Smooth muscle cell (in vitro differentiated cells): ENCODE measurements at regions not wholly inside any gene's neighbourhood (a gene's known extent, or its start where the extent isn't known, plus 50 kb on each side); places are given as distances from the start of the nearest gene placed in this dataset.

Experiments used
- DNase-seq: peaks from one replicate; lab custom pipeline; 2025; ENCODE audit not compliant: unreplicated experiment; lab: John Stamatoyannopoulos, UW
- H2AFZ ChIP-seq: fragments of 200-600 bp; sonication (generic); 2 replicates; pipeline ENCODE4 v1.6.0; 2016; ENCODE audit warnings: antibody characterized with exemption, low read depth, mild to moderate bottlenecking
- H3F3A ChIP-seq: fragments of 200-600 bp; sonication (generic); 2 replicates; pipeline ENCODE4 v1.6.0; 2017; ENCODE audit warnings: antibody characterized with exemption, low read depth
- H3K27ac ChIP-seq: fragments of 200-600 bp; sonication (generic); 2 replicates; pipeline ENCODE4 v1.5.1; 2016; ENCODE audit warnings: low read depth, mild to moderate bottlenecking
- H3K27me3 ChIP-seq: fragments of 200-600 bp; sonication (generic); 2 replicates; pipeline ENCODE4 v1.6.1; 2016; ENCODE audit warnings: low read depth, mild to moderate bottlenecking
- H3K36me3 ChIP-seq: fragments of 200-600 bp; sonication (generic); 2 replicates; pipeline ENCODE4 v1.5.1; 2016; ENCODE audit warnings: low read depth
- H3K4me1 ChIP-seq: fragments of 200-600 bp; sonication (generic); 2 replicates; pipeline ENCODE4 v1.5.1; 2016; ENCODE audit warnings: low read depth
- H3K4me2 ChIP-seq: fragments of 200-600 bp; sonication (generic); 2 replicates; pipeline ENCODE4 v1.6.0; 2016; ENCODE audit warnings: mild to moderate bottlenecking
- H3K4me3 ChIP-seq: fragments of 200-600 bp; sonication (generic); 2 replicates; pipeline ENCODE4 v1.5.1; 2016; ENCODE audit warnings: mild to moderate bottlenecking
- H3K79me2 ChIP-seq: fragments of 200-600 bp; sonication (generic); 2 replicates; pipeline ENCODE4 v1.6.0; 2016; ENCODE audit warnings: low read depth, mild to moderate bottlenecking
- H3K9ac ChIP-seq: fragments of 200-600 bp; sonication (generic); 2 replicates; pipeline ENCODE4 v1.6.0; 2016; ENCODE audit warnings: low read depth
- H3K9me3 ChIP-seq: fragments of 200-600 bp; sonication (generic); replicated peaks from 2 replicates; pipeline ENCODE4 v1.5.1; 2016; ENCODE audit warnings: low read depth
- H4K20me1 ChIP-seq: fragments of 200-600 bp; sonication (generic); 2 replicates; pipeline ENCODE4 v1.6.0; 2016; ENCODE audit warnings: low read depth
- CTCF ChIP-seq: fragments of 200-600 bp; sonication (generic); IDR thresholded peaks from 2 replicates; pipeline ENCODE4 v1.5.1; 2017; ENCODE audit warnings: borderline replicate concordance, mild to moderate bottlenecking, antibody characterized with exemption; ENCODE audit not compliant: insufficient read depth, poor library complexity, severe bottlenecking
- WGBS: methylation state at CpG from one replicate; pipeline ENCODE4 v1.1.7; 2016; ENCODE audit warnings: low lambda C conversion rate; 5-methylcytosine and 5-hydroxymethylcytosine counted together

GRCh38 chr17:14437176-14437575 is 136.3 kb downstream of the HS3ST3B1 start:
- Histone ChIP-seq H3K4me1 (no peaks in the 10 kb centered on the region), H4K20me1 (no peaks in the 10 kb centered on the region), H3K4me3 (no peak overlapping the region), H3K9me3 (no peaks in the 10 kb centered on the region), H2AFZ (no peak overlapping the region), H3K4me2 (no peak overlapping the region), H3F3A (no peaks in the 10 kb centered on the region), H3K36me3 (no peaks in the 10 kb centered on the region), H3K9ac (no peak overlapping the region), H3K27me3 (no peaks in the 10 kb centered on the region), H3K27ac (no peak overlapping the region), H3K79me2 (no peaks in the 10 kb centered on the region)
- 97% methylated on average over 4 of the region's 4 CpGs for WGBS
- no peak for DNase-seq
- TF ChIP-seq CTCF, result no peak

- Histone ChIP-seq H3F3A (no peaks in the 10 kb centered on the region), H3K27me3 (no peaks in the 10 kb centered on the region), H3K9ac (no peak overlapping the region), H3K36me3 (no peaks in the 10 kb centered on the region), H3K4me1 (no peaks in the 10 kb centered on the region), H3K4me2 (no peak overlapping the region), H3K4me3 (no peak overlapping the region), H4K20me1 (no peaks in the 10 kb centered on the region), H3K27ac (no peak overlapping the region), H3K9me3 (no peaks in the 10 kb centered on the region), H2AFZ (no peak overlapping the region), H3K79me2 (no peaks in the 10 kb centered on the region)
- WGBS, result 79% methylated on average over 4 of the region's 4 CpGs
- DNase-seq, result no peak
- no peak for TF ChIP-seq CTCF
Measured at GRCh38 chr17:14436266-14436665, 135.4 kb downstream of the HS3ST3B1 start.

- Histone ChIP-seq H3K36me3 (no peaks in the 10 kb centered on the region), H3K4me3 (no peak overlapping the region), H2AFZ (no peak overlapping the region), H3K27me3 (no peaks in the 10 kb centered on the region), H3K79me2 (no peaks in the 10 kb centered on the region), H3F3A (no peaks in the 10 kb centered on the region), H4K20me1 (no peaks in the 10 kb centered on the region), H3K9ac (no peak overlapping the region), H3K4me1 (no peaks in the 10 kb centered on the region), H3K27ac (no peak overlapping the region), H3K4me2 (no peak overlapping the region), H3K9me3 (no peaks in the 10 kb centered on the region)
- TF ChIP-seq CTCF, result no peak
- no peak for DNase-seq
Measured at GRCh38 chr17:14434506-14434905, 133.6 kb downstream of the HS3ST3B1 start.

- no peak overlapping the region for H3K4me2 ChIP-seq
- no peak overlapping the region for H3K27ac ChIP-seq
- H2AFZ ChIP-seq, result no peak overlapping the region
- no peaks in the 10 kb centered on the region for H4K20me1 ChIP-seq
- no peak overlapping the region for H3K9ac ChIP-seq
- 67% methylated on average over 2 of the region's 2 CpGs for WGBS
- no peaks in the 10 kb centered on the region for H3K9me3 ChIP-seq
- H3F3A ChIP-seq, result no peaks in the 10 kb centered on the region
- DNase-seq, result no peak
- H3K4me3 ChIP-seq, result no peak overlapping the region
- TF ChIP-seq CTCF, result no peak
- no peaks in the 10 kb centered on the region for H3K36me3 ChIP-seq
- no peaks in the 10 kb centered on the region for H3K4me1 ChIP-seq
- no peaks in the 10 kb centered on the region for H3K27me3 ChIP-seq
- no peaks in the 10 kb centered on the region for H3K79me2 ChIP-seq
Measured at GRCh38 chr17:14432079-14432478, 131.2 kb downstream of the HS3ST3B1 start.
